Lung (tissue), 11 donors: ENCODE measurements at regions not wholly inside any gene's neighbourhood (a gene's known extent, or its start where the extent isn't known, plus 50 kb on each side); places are given as distances from the start of the nearest gene placed in this dataset.

Experiments used
- ATAC-seq: fragments of 200-7000 bp; cut with Tn5 transposase; one replicate; pipeline ENCODE4 v1.9.1; 2020; ENCODE audit warnings: moderate number of reproducible peaks; ENCODE audit not compliant: insufficient read depth, low FRiP score
- DNase-seq, 3 donors: peaks; one replicate each; pipeline ENCODE4 v3.0.0-alpha.2; 2013 to 2017
- H3K27ac ChIP-seq, 2 donors: one replicate each; pipeline ENCODE4 v1.5.1; 2013; ENCODE audit warnings: mild to moderate bottlenecking in 2 of 2, moderate library complexity in 2 of 2, control low read depth in 1 of 2, inconsistent platforms in 1 of 2, low read depth in 1 of 2, low read length in 1 of 2
- H3K27me3 ChIP-seq, 3 donors: one replicate each; pipeline ENCODE4 v1.5.1; 2013; ENCODE audit warnings: low read length in 2 of 3; ENCODE audit not compliant: control insufficient read depth in 3 of 3, insufficient read depth in 3 of 3
- H3K36me3 ChIP-seq, 4 donors: one replicate each; pipeline ENCODE4 v1.5.1; 2013; ENCODE audit warnings: low read length in 4 of 4, mild to moderate bottlenecking in 1 of 4, moderate library complexity in 1 of 4; ENCODE audit not compliant: control insufficient read depth in 4 of 4, insufficient read depth in 4 of 4
- H3K4me1 ChIP-seq, 5 donors: one replicate each; pipeline ENCODE4 v1.5.1; 2013; ENCODE audit warnings: low read length in 5 of 5, mild to moderate bottlenecking in 2 of 5, moderate library complexity in 1 of 5; ENCODE audit not compliant: control insufficient read depth in 5 of 5, insufficient read depth in 5 of 5
- H3K4me3 ChIP-seq: one replicate; pipeline ENCODE4 v1.5.1; 2013; ENCODE audit warnings: mild to moderate bottlenecking, control low read depth, moderate library complexity
- H3K9ac ChIP-seq, 2 donors: one replicate each; pipeline ENCODE4 v1.5.1; 2013; ENCODE audit warnings: low read length in 2 of 2, control low read depth in 1 of 2; ENCODE audit not compliant: insufficient read depth in 1 of 2
- H3K9me3 ChIP-seq, 4 donors: one replicate each; pipeline ENCODE4 v1.5.1; 2013; ENCODE audit warnings: low read length in 3 of 4, mild to moderate bottlenecking in 1 of 4, moderate library complexity in 1 of 4; ENCODE audit not compliant: control insufficient read depth in 4 of 4, insufficient read depth in 3 of 4
- WGBS, 2 donors: extraction: QIAGEN DNeasy Blood & Tissue Kit; methylation state at CpG; one replicate each; pipeline ENCODE4 v1.1.7; 2013; 5-methylcytosine and 5-hydroxymethylcytosine counted together
- TF ChIP-seq, protein P1 (sequence below): IDR thresholded peaks from 2 replicates; pipeline ENCODE4 v1.5.1; 2012; ENCODE audit warnings: mild to moderate bottlenecking; ENCODE audit errors: control extremely low read depth, extremely low read depth
- donor health status: control.
- donor health status: control.
- donor health status: Bipolar disorder and iron deficiency.
- donor health status: healthy.
- donor health status: DM: yes; HTN: yes; CAD: no.

DNA sequence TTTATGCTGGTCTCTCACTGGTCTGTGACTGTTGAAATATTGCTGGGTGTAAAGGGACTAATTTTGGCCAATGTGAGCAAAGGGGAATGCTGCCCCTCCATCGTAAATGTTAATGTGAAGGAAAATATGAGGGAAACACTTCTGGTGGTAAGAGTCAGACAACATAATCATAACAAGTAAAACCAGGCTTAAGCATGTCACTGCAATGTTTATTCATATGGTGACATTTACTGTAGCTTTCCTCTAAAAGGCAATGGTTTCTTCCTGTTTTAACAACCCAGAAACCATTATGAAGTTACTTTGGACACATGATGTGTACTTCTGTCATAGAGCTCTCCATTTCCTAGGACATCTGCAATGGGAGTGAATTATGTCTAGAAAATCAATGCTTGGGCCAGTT, 358.0 kb downstream of the LMO4 start:
- Histone ChIP-seq H3K36me3 (no peaks in the 10 kb centered on the region), H3K9me3 (no peaks in the 10 kb centered on the region), H3K4me3 (no peak overlapping the region), H3K9ac (no peak overlapping the region), H3K27ac (no peak overlapping the region), H3K27me3 (no peaks in the 10 kb centered on the region), H3K4me1 (peaks cover 0 to 32% (median 19%) of the 10 kb centered on the region in 5 donors)
- peak in 2 of 3 donors; percentile 11 to 16 for DNase-seq
- no peak for ATAC-seq
- 76 to 81% methylated on average over 1 of the region's 1 CpG for WGBS, 2 donors
- TF ChIP-seq, protein P1, sequence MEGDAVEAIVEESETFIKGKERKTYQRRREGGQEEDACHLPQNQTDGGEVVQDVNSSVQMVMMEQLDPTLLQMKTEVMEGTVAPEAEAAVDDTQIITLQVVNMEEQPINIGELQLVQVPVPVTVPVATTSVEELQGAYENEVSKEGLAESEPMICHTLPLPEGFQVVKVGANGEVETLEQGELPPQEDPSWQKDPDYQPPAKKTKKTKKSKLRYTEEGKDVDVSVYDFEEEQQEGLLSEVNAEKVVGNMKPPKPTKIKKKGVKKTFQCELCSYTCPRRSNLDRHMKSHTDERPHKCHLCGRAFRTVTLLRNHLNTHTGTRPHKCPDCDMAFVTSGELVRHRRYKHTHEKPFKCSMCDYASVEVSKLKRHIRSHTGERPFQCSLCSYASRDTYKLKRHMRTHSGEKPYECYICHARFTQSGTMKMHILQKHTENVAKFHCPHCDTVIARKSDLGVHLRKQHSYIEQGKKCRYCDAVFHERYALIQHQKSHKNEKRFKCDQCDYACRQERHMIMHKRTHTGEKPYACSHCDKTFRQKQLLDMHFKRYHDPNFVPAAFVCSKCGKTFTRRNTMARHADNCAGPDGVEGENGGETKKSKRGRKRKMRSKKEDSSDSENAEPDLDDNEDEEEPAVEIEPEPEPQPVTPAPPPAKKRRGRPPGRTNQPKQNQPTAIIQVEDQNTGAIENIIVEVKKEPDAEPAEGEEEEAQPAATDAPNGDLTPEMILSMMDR, result no peak

DNA sequence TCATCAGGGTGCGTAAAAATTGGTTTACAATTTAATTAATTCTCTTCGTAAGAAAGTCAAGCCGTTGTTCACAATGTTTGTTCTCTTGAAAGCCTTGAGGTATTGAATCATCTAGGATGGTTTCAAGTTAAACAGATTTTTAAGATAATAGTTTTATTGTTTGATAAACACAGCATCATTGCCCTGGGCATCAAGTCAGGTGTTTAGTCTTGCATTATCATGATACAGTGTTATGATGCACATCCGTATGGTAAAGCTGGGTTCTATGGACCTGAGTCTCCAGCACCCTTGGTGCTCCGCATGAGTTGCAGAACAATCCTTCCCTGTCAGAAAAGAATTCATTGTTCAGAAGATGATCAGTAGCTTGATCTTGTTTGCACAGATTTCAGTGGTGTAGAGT, 359.5 kb downstream of the LMO4 start:
- H3K27me3 ChIP-seq, result no peaks in the 10 kb centered on the region
- H3K27ac ChIP-seq, result no peak overlapping the region
- ATAC-seq (no peak), DNase-seq (no peak)
- H3K4me3 ChIP-seq, result no peak overlapping the region
- peaks cover 0 to 31% (median 19%) of the 10 kb centered on the region in 5 donors for H3K4me1 ChIP-seq
- no peak overlapping the region for H3K9ac ChIP-seq
- WGBS, 2 donors, result 89 to 94% methylated on average over 5 of the region's 5 CpGs
- H3K9me3 ChIP-seq, result no peaks in the 10 kb centered on the region
- TF ChIP-seq, protein P1, result no peak
- no peaks in the 10 kb centered on the region for H3K36me3 ChIP-seq

DNA sequence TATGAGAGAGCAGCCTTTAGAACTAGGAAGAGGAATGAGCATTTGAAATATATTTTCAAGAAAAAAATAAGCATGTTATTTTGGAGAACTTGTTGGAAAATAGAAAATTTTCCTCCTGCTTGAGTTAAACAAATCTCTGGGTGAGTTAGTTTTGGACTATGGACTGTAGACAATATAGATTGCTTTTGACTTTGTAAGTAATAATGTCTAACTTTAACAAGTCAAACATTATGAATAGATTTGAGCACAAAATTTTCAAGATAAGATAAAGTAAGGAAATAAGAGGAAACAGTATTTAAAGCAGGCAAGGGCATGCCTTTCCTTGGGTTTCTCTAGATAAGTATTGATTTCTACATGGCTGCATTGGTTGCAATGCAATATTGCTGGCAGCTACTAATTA, 360.8 kb downstream of the LMO4 start:
- no peak for ATAC-seq
- peaks cover 0 to 18% (median 12%) of the 10 kb centered on the region in 5 donors for H3K4me1 ChIP-seq

DNA sequence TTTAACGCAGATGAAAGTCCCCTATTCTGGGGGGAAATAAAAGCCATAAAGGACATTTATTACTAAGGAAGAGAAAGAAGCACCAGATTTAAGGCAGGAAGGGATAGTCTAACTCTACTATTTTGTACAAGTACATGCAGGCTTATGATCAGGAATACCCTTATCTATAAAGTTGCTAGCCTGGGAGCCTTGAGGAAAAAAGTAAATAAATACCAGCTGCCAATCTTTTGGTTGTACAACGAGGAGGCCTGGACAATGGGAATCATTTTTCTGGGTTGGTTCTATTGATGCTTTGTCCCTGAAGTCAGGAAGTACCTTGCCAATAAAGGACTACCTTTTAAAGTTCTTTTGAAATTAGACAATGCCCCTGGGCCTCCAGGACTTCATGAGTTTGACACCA, 367.8 kb downstream of the LMO4 start:
- no peaks in the 10 kb centered on the region for H3K9me3 ChIP-seq
- H3K27ac ChIP-seq, result no peak overlapping the region
- DNase-seq (no peak), ATAC-seq (no peak)
- 63 to 74% methylated on average over 2 of the region's 2 CpGs for WGBS, 2 donors
- no peak overlapping the region for H3K4me3 ChIP-seq
- H3K4me1 ChIP-seq, result no peaks in the 10 kb centered on the region
- H3K36me3 ChIP-seq, result no peaks in the 10 kb centered on the region
- TF ChIP-seq, protein P1, result no peak
- H3K27me3 ChIP-seq, result no peaks in the 10 kb centered on the region
- no peak overlapping the region for H3K9ac ChIP-seq

More for the DNA sequence above, 360.8 kb downstream of the LMO4 start:
- no peaks in the 10 kb centered on the region for H3K9me3 ChIP-seq
- H3K9ac ChIP-seq, result no peak overlapping the region
- H3K36me3 ChIP-seq, result no peaks in the 10 kb centered on the region
- H3K4me3 ChIP-seq, result no peak overlapping the region
- H3K27me3 ChIP-seq, result no peaks in the 10 kb centered on the region
- TF ChIP-seq, protein P1, result no peak
- no peak for DNase-seq
- no peak overlapping the region for H3K27ac ChIP-seq
